WI38 (cell line): ENCODE measurements at regions not wholly inside any gene's neighbourhood (a gene's known extent, or its start where the extent isn't known, plus 50 kb on each side); places are given as distances from the start of the nearest gene placed in this dataset.

Experiments
- H3K4me3 ChIP-seq: 2 replicates; pipeline ENCODE4 v1.5.1; 2011; ENCODE audit warnings: low read depth, mild to moderate bottlenecking, control low read depth, low read length
- CTCF ChIP-seq: IDR thresholded peaks from 2 replicates; pipeline ENCODE4 v1.5.1; 2012; ENCODE audit warnings: low read depth, mild to moderate bottlenecking, control low read depth, low read length

GRCh38 chr12:107480836-107481608 lies 204.6 kb upstream of the PWP1 start:
- no peak overlapping the region for H3K4me3 ChIP-seq
- no peak for TF ChIP-seq CTCF

- no peak overlapping the region for H3K4me3 ChIP-seq
- TF ChIP-seq CTCF = no peak
Measured at GRCh38 chr12:107484230-107484629, 201.4 kb upstream of the PWP1 start.

DNA sequence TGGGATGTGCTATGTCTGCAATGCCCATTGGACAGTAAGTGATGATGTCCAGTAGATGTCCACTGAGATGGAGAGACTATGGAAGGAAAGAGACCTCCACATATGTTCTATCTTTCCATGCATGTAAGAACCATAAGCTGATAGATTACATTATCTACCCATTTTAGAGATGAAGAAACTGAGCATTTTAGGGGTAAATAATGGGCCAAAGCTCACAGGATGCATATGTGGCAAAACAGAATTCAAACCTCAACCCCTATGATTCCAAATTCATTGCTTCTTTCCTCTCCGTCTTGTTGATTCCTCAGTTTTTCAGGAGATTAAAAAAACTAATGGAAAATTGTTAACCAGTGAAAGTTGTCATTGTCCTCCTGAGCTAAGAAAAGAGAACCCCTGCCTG lies 200.7 kb upstream of the PWP1 start:
- no peak overlapping the region for H3K4me3 ChIP-seq
- TF ChIP-seq CTCF = no peak

- H3K4me3 ChIP-seq = no peak overlapping the region
- no peak for TF ChIP-seq CTCF
Measured at GRCh38 chr12:107485731-107486130, 199.9 kb upstream of the PWP1 start.

DNA sequence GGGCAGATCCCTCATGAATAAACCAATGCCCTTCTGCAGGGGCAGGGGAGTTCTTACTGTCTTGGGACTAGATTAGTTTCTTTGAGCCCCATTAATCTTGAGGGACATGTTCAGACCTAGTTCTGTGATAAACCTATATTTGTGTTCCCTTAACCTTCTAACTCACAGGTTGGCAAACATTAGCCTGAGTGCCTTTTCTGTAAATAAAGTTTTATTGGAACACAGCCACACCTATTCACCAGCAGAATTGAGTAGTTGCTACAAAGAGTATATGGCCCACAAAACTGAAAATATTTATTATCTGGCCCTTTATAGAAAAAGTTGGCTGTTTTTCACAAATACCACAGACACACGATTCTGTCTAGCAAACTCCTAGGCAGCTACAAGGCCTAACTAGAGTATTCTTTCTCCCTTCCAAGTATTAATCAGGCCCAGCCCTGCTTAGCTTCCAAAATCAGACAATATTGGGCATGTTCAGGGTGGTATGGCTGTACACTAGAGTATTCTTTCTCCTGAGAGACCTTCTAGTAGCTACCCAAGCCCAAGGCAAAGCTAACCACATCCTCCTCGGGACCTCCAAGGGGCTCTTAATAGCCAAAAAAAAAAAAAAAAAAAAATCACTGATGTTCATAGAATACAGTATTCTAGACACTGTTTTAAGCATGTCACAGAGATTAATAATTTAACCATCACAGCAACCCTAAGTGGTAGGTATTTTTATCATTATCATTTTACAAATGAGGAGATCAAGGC lies 199.3 kb upstream of the PWP1 start:
- TF ChIP-seq CTCF = no peak
- no peak overlapping the region for H3K4me3 ChIP-seq

DNA sequence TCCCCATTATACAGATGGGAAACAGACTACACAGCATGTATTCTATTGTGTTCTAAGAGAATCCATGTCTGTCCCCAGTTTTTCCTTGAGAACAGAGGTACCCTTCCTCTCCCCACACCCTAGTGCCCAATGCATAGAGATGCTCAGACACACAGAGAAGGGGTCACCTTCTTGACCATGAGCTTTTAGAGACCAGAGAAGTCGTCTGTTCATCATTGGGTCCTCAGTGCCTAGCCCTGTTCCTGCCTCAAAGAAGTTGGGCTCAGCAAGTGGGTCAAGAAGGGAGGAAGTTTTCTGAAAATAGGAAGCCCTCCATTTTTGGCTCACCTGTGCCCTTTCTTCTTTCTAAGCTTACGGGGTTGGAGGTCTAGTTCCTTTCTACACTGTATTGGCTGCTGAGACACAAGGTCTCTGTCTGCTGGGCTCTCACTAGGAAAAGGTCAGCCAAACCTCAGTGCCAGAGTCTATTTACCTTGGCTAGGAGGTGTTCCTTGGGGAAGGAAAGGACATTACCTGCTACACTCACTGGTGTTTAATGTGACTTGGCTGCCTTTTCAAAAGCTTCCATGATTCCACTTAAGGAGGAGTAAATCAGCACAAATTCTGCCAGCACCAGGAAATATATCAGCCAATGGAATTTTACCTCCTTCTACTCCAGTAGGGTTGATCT lies 198.5 kb upstream of the PWP1 start:
- no peak for TF ChIP-seq CTCF
- H3K4me3 ChIP-seq = no peak overlapping the region

- no peak for TF ChIP-seq CTCF
- no peak overlapping the region for H3K4me3 ChIP-seq
Measured at GRCh38 chr12:107488666-107489065, 196.9 kb upstream of the PWP1 start.
